OCI-LY1 (cell line): ENCODE measurements at regions not wholly inside any gene's neighbourhood (a gene's known extent, or its start where the extent isn't known, plus 50 kb on each side); places are given as distances from the start of the nearest gene placed in this dataset.

Experiments used
- H2AFZ ChIP-seq: fragments of 200-600 bp; sonication (generic), shearing (Covaris generic); 2 replicates; pipeline ENCODE4 v1.6.0; 2014; ENCODE audit warnings: antibody characterized with exemption, mild to moderate bottlenecking, low read length
- H3F3A ChIP-seq: fragments of 200-600 bp; sonication (generic), shearing (Covaris generic); 2 replicates; pipeline ENCODE4 v1.6.0; 2014; ENCODE audit warnings: mild to moderate bottlenecking, antibody characterized with exemption, low read length, moderate library complexity; ENCODE audit not compliant: insufficient read depth
- H3K27ac ChIP-seq: fragments of 200-600 bp; sonication (generic); 2 replicates; pipeline ENCODE4 v1.5.1; 2014; ENCODE audit warnings: low read length, mixed run types, mild to moderate bottlenecking, low read depth; ENCODE audit not compliant: poor library complexity, severe bottlenecking
- H3K27me3 ChIP-seq: fragments of 200-600 bp; sonication (generic); 2 replicates; pipeline ENCODE4 v1.6.0; 2014; ENCODE audit warnings: antibody characterized with exemption, mild to moderate bottlenecking, low read length, moderate library complexity; ENCODE audit not compliant: insufficient read depth
- H3K36me3 ChIP-seq: fragments of 200-600 bp; sonication (generic); 2 replicates; pipeline ENCODE4 v1.6.1; 2014; ENCODE audit warnings: mild to moderate bottlenecking, antibody characterized with exemption, low read length, moderate library complexity, mixed read lengths; ENCODE audit not compliant: insufficient read depth
- H3K4me1 ChIP-seq: fragments of 200-600 bp; sonication (generic); 2 replicates; pipeline ENCODE4 v1.5.1; 2014; ENCODE audit warnings: mild to moderate bottlenecking, low read length, moderate library complexity; ENCODE audit not compliant: insufficient read depth, severe bottlenecking
- H3K4me2 ChIP-seq: fragments of 200-600 bp; sonication (generic), shearing (Covaris generic); 2 replicates; pipeline ENCODE4 v1.6.1; 2014; ENCODE audit warnings: low read length
- H3K4me3 ChIP-seq: fragments of 200-600 bp; sonication (generic); 2 replicates; pipeline ENCODE4 v1.5.1; 2014; ENCODE audit warnings: low read length, low read depth, mild to moderate bottlenecking, mixed read lengths; ENCODE audit not compliant: poor library complexity, severe bottlenecking
- H3K79me2 ChIP-seq: fragments of 200-600 bp; shearing (Covaris generic); 2 replicates; pipeline ENCODE4 v1.6.1; 2016; ENCODE audit warnings: mixed run types, low read length, mixed read lengths; ENCODE audit not compliant: insufficient read depth
- H3K9ac ChIP-seq: fragments of 200-600 bp; sonication (generic), shearing (Covaris generic); 2 replicates; pipeline ENCODE4 v1.6.1; 2014; ENCODE audit warnings: mild to moderate bottlenecking, low read length, mixed read lengths
- H3K9me2 ChIP-seq: fragments of 200-600 bp; sonication (generic), shearing (Covaris generic); 2 replicates; pipeline ENCODE4 v1.6.1; 2014; ENCODE audit warnings: low read depth, mild to moderate bottlenecking, low read length, mixed read lengths
- H3K9me3 ChIP-seq: fragments of 200-600 bp; shearing (Covaris generic); 2 replicates; pipeline ENCODE4 v1.6.1; 2014; ENCODE audit warnings: low read length, mixed read lengths
- H4K20me1 ChIP-seq: fragments of 200-600 bp; sonication (generic), shearing (Covaris generic); 2 replicates; pipeline ENCODE4 v1.6.0; 2016; ENCODE audit warnings: mild to moderate bottlenecking, low read length; ENCODE audit not compliant: insufficient read depth
- CTCF ChIP-seq: fragments of 200-600 bp; sonication (generic), shearing (Covaris generic); IDR thresholded peaks from 2 replicates; pipeline ENCODE4 v1.5.1; 2017; ENCODE audit warnings: mild to moderate bottlenecking, antibody characterized with exemption, low read length, moderate library complexity, mixed read lengths
- EZH2 ChIP-seq: fragments of 200-600 bp; sonication (generic), shearing (Covaris generic); IDR thresholded peaks from 2 replicates; pipeline ENCODE4 v1.8.0; 2017; ENCODE audit warnings: borderline replicate concordance, mixed run types, mild to moderate bottlenecking, antibody characterized with exemption, low read length, moderate library complexity, mixed read lengths

- no peak overlapping the region for H3K27ac ChIP-seq
- H3K9me2 ChIP-seq: no peaks in the 10 kb centered on the region
- H3F3A ChIP-seq: no peaks in the 10 kb centered on the region
- H3K27me3 ChIP-seq: no peaks in the 10 kb centered on the region
- TF ChIP-seq CTCF: no peak
- TF ChIP-seq EZH2: no peak
- H3K36me3 ChIP-seq: no peaks in the 10 kb centered on the region
- no peak overlapping the region for H3K4me2 ChIP-seq
- H3K4me3 ChIP-seq: no peak overlapping the region
- no peaks in the 10 kb centered on the region for H3K9me3 ChIP-seq
- no peak overlapping the region for H3K9ac ChIP-seq
- no peaks in the 10 kb centered on the region for H3K4me1 ChIP-seq
- H2AFZ ChIP-seq: no peak overlapping the region
- H3K79me2 ChIP-seq: no peaks in the 10 kb centered on the region
- H4K20me1 ChIP-seq: no peaks in the 10 kb centered on the region
These were observed 192.9 kb upstream of the OR4E1 start for GRCh38 chr14:21866479-21866878.

- no peak overlapping the region for H3K27ac ChIP-seq
- no peaks in the 10 kb centered on the region for H3K79me2 ChIP-seq
- H3K9me2 ChIP-seq: no peaks in the 10 kb centered on the region
- H3K4me2 ChIP-seq: no peak overlapping the region
- no peak overlapping the region for H3K4me3 ChIP-seq
- no peaks in the 10 kb centered on the region for H3K9me3 ChIP-seq
- H3F3A ChIP-seq: no peaks in the 10 kb centered on the region
- no peaks in the 10 kb centered on the region for H3K36me3 ChIP-seq
- H3K27me3 ChIP-seq: no peaks in the 10 kb centered on the region
- H4K20me1 ChIP-seq: no peaks in the 10 kb centered on the region
- no peak overlapping the region for H2AFZ ChIP-seq
- no peak for TF ChIP-seq EZH2
- no peaks in the 10 kb centered on the region for H3K4me1 ChIP-seq
- no peak overlapping the region for H3K9ac ChIP-seq
These were observed 189.7 kb upstream of the OR4E1 start for GRCh38 chr14:21863289-21863688.

GRCh38 chr14:21861153-21861552 lies 187.5 kb upstream of the OR4E1 start:
- Histone ChIP-seq H3K79me2 (no peaks in the 10 kb centered on the region), H3K27ac (no peak overlapping the region), H3K27me3 (no peaks in the 10 kb centered on the region), H3K9me2 (no peaks in the 10 kb centered on the region; the same call in 1 of the 2 replicates), H3K9ac (no peak overlapping the region), H3K36me3 (no peaks in the 10 kb centered on the region), H2AFZ (no peak overlapping the region), H3K4me3 (no peak overlapping the region), H4K20me1 (no peaks in the 10 kb centered on the region), H3K4me1 (no peaks in the 10 kb centered on the region), H3K4me2 (no peak overlapping the region), H3K9me3 (no peaks in the 10 kb centered on the region), H3F3A (no peaks in the 10 kb centered on the region)
- TF ChIP-seq CTCF: no peak
- no peak for TF ChIP-seq EZH2

- no peak overlapping the region for H2AFZ ChIP-seq
- H3K27ac ChIP-seq: no peak overlapping the region
- H3F3A ChIP-seq: no peaks in the 10 kb centered on the region
- H3K79me2 ChIP-seq: no peaks in the 10 kb centered on the region
- no peaks in the 10 kb centered on the region for H3K36me3 ChIP-seq
- TF ChIP-seq CTCF (peak; percentile 82), EZH2 (no peak)
- no peaks in the 10 kb centered on the region; the same call in 1 of the 2 replicates for H3K9me2 ChIP-seq
- no peak overlapping the region for H3K4me2 ChIP-seq
- no peaks in the 10 kb centered on the region for H4K20me1 ChIP-seq
- H3K27me3 ChIP-seq: no peaks in the 10 kb centered on the region
- H3K4me3 ChIP-seq: no peak overlapping the region
- no peaks in the 10 kb centered on the region for H3K9me3 ChIP-seq
- no peaks in the 10 kb centered on the region for H3K4me1 ChIP-seq
- no peak overlapping the region for H3K9ac ChIP-seq
These were observed 186.6 kb upstream of the OR4E1 start for GRCh38 chr14:21860172-21860571.
